Inflammatory macrophage treated with lipopolysaccharide for 1 hour (primary cell): ENCODE measurements at regions not wholly inside any gene's neighbourhood (a gene's known extent, or its start where the extent isn't known, plus 50 kb on each side); places are given as distances from the start of the nearest gene placed in this dataset.
"Not testable (repeated sequence)": the region's sequence is repeated elsewhere in the genome, so short reads cannot be mapped to it uniquely, and the experiment has no call there.

Experiments used
- DNase-seq, 2 donors: peaks; one replicate each; pipeline ENCODE4 v3.0.0-alpha.2; 2020 to 2022

GRCh38 chrX:879756-880698 is 249.4 kb downstream of the SHOX start:
- not testable (repeated sequence) for DNase-seq

GRCh38 chrX:874061-874460 is 243.5 kb downstream of the SHOX start:
- DNase-seq, result no peak

- DNase-seq, result no peak
These were observed 242.4 kb downstream of the SHOX start for GRCh38 chrX:873016-873415.

GRCh38 chrX:872090-872489 is 241.5 kb downstream of the SHOX start:
- no peak for DNase-seq

- no peak for DNase-seq
These were observed 241.0 kb downstream of the SHOX start for GRCh38 chrX:871626-872025.

- no peak for DNase-seq
These were observed 237.5 kb downstream of the SHOX start for GRCh38 chrX:867966-868647.

- no peak for DNase-seq
These were observed 236.9 kb downstream of the SHOX start for GRCh38 chrX:867502-867901.

- no peak for DNase-seq
These were observed 235.9 kb downstream of the SHOX start for GRCh38 chrX:866441-866990.

GRCh38 chrX:865422-865821 is 234.8 kb downstream of the SHOX start:
- DNase-seq, result no peak

GRCh38 chrX:861921-862320 is 231.3 kb downstream of the SHOX start:
- no peak for DNase-seq

GRCh38 chrX:861340-861890 is 230.8 kb downstream of the SHOX start:
- DNase-seq, result no peak

GRCh38 chrX:859329-859728 is 228.7 kb downstream of the SHOX start:
- DNase-seq, result no peak

GRCh38 chrX:858542-859078 is 228.0 kb downstream of the SHOX start:
- DNase-seq, result no peak

GRCh38 chrX:857376-857775 is 226.8 kb downstream of the SHOX start:
- DNase-seq, result no peak

- DNase-seq, result no peak
These were observed 226.1 kb downstream of the SHOX start for GRCh38 chrX:856566-857290.

GRCh38 chrX:853304-853703 is 222.7 kb downstream of the SHOX start:
- no peak for DNase-seq

GRCh38 chrX:850471-850916 is 219.9 kb downstream of the SHOX start:
- DNase-seq, result no peak

GRCh38 chrX:848386-848785 is 217.8 kb downstream of the SHOX start:
- no peak for DNase-seq

- DNase-seq, result no peak
These were observed 212.7 kb downstream of the SHOX start for GRCh38 chrX:843306-843705.

GRCh38 chrX:840556-840955 is 210.0 kb downstream of the SHOX start:
- no peak for DNase-seq

GRCh38 chrX:838666-839065 is 208.1 kb downstream of the SHOX start:
- not testable (repeated sequence) for DNase-seq

- not testable (repeated sequence) for DNase-seq
These were observed 205.3 kb downstream of the SHOX start for GRCh38 chrX:835857-836256.
